HepG2 (cell line): ENCODE measurements at regions not wholly inside any gene's neighbourhood (a gene's known extent, or its start where the extent isn't known, plus 50 kb on each side); places are given as distances from the start of the nearest gene placed in this dataset.

ENCODE experiments used
- ATAC-seq: fragments of 200-7000 bp; cut with Tn5 transposase; 3 replicates; pipeline ENCODE4 v1.9.1; 2020; ENCODE audit warnings: mild to moderate bottlenecking, moderate library complexity
- BruUV-seq: library from RNA; stranded (reverse); fragments of 400-500 nt; replicated peaks from 2 replicates; lab custom pipeline; 2021; lab: Mats Ljungman, UMichigan
- CTCF ChIA-PET: fragments of 300-600 bp; formaldehyde crosslinking; extraction: SDS; loops from one replicate; lab custom pipeline; 2021; ENCODE audit warnings: low total read pairs, inconsistent platforms, low intra/inter-chr PET ratio; lab: Yijun Ruan, JAX
- POLR2A ChIA-PET: fragments of 350-600 bp; sonication (Branson Sonifier 250); formaldehyde crosslinking; loops from one replicate; lab custom pipeline; 2020; ENCODE audit warnings: antibody characterized with exemption, inconsistent platforms; lab: Yijun Ruan, JAX
- DNase-seq: peaks from one replicate; pipeline ENCODE4 v3.0.0-alpha.2; 2015; ENCODE audit warnings: low spot score
- FAIRE-seq: peaks from 3 replicates; lab custom pipeline; 2011; peaks lifted over from hg19 to GRCh38; lab: Jason Lieb, UNC
- H2AFZ ChIP-seq: one replicate; pipeline ENCODE4 v1.6.1; 2011; ENCODE audit warnings: low read length, inconsistent platforms
- H3K27ac ChIP-seq: fragments of 300-600 bp; 3 replicates; pipeline ENCODE4 v1.8.0; 2011; ENCODE audit warnings: mixed run types, mild to moderate bottlenecking, mixed read lengths, low read length, inconsistent platforms; ENCODE audit not compliant: insufficient read depth; ENCODE audit errors: extremely low read length
- H3K27me3 ChIP-seq, 2 experiments: fragments of 200-600 bp in 1 of 2; 2 replicates in 1 of 2; 3 replicates in 1 of 2; pipeline versions ENCODE4 v1.6.0 to v1.8.0; 2011; ENCODE audit warnings: low read length in 2 of 2, mild to moderate bottlenecking in 2 of 2, moderate library complexity in 2 of 2, inconsistent platforms in 1 of 2; ENCODE audit not compliant: insufficient read depth in 2 of 2, control insufficient read depth in 1 of 2
- H3K36me3 ChIP-seq, 2 experiments: fragments of 200-600 bp in 1 of 2; replicated peaks in 1 of 2; 2 replicates in 1 of 2; 3 replicates in 1 of 2; pipeline versions ENCODE4 v1.5.1 to v1.8.0; 2011; ENCODE audit warnings: low read length in 2 of 2, inconsistent platforms in 1 of 2; ENCODE audit not compliant: insufficient read depth in 2 of 2, control insufficient read depth in 1 of 2
- H3K4me1 ChIP-seq: 2 replicates; pipeline ENCODE4 v1.5.1; 2012; ENCODE audit warnings: low read length, inconsistent platforms; ENCODE audit not compliant: insufficient read depth
- H3K4me2 ChIP-seq: 2 replicates; pipeline ENCODE4 v1.6.0; 2011; ENCODE audit warnings: low read depth, low read length, inconsistent platforms
- H3K4me3 ChIP-seq, 3 experiments: fragments of 200-600 bp in 1 of 3; sonication (generic), shearing (Covaris generic) in 1 of 3; replicated peaks in 1 of 3; 2 replicates each; pipeline ENCODE4 v1.5.1; 2011 to 2016; ENCODE audit warnings: low read length in 3 of 3, inconsistent platforms in 2 of 3, low read depth in 2 of 3, mild to moderate bottlenecking in 2 of 3, control low read depth in 1 of 3, mixed read lengths in 1 of 3; ENCODE audit not compliant: insufficient read depth in 1 of 3
- H3K79me2 ChIP-seq: one replicate; pipeline ENCODE4 v1.6.1; 2011; ENCODE audit warnings: low read length, inconsistent platforms; ENCODE audit not compliant: insufficient read depth
- H3K9ac ChIP-seq: 2 replicates; pipeline ENCODE4 v1.6.0; 2011; ENCODE audit warnings: mild to moderate bottlenecking, low read depth, low read length, inconsistent platforms; ENCODE audit not compliant: insufficient read depth
- H3K9me3 ChIP-seq: 2 replicates; pipeline ENCODE4 v1.5.1; 2012; ENCODE audit warnings: mild to moderate bottlenecking, low read length
- H4K20me1 ChIP-seq: 2 replicates; pipeline ENCODE4 v1.6.0; 2011; ENCODE audit warnings: inconsistent platforms, mild to moderate bottlenecking, low read length, moderate library complexity; ENCODE audit not compliant: insufficient read depth
- CBX2 ChIP-seq, 2 experiments: fragments of 200-600 bp in 1 of 2; sonication (generic); formaldehyde crosslinking in 1 of 2; IDR thresholded peaks; 2 replicates each; pipeline versions ENCODE4 v1.7.0 to v1.8.1; 2018 to 2022; ENCODE audit warnings: low read depth in 2 of 2, low read length in 1 of 2, mild to moderate bottlenecking in 1 of 2, missing genetic modification reagents in 1 of 2
- CEBPB ChIP-seq: IDR thresholded peaks from 2 replicates; pipeline ENCODE4 v1.6.1; 2011; ENCODE audit warnings: low read depth, low read length, improper control_type of control experiment, borderline replicate concordance
- CEBPG ChIP-seq: IDR thresholded peaks from 2 replicates; pipeline ENCODE4 v1.6.1; 2016
- CREB1 ChIP-seq, 2 experiments: fragments of 450-650 bp in 1 of 2; IDR thresholded peaks; 2 replicates each; pipeline ENCODE4 v1.6.1; 2016 to 2017; ENCODE audit warnings: control low read depth in 1 of 2, mild to moderate bottlenecking in 1 of 2, missing compliant biosample characterization in 1 of 2, missing genetic modification characterization in 1 of 2
- GZF1 ChIP-seq: sonication (generic); formaldehyde crosslinking; IDR thresholded peaks from 2 replicates; pipeline ENCODE4 v1.5.1; 2020; ENCODE audit warnings: mild to moderate bottlenecking, missing genetic modification reagents
- MTF1 ChIP-seq: sonication (generic); formaldehyde crosslinking; IDR thresholded peaks from 2 replicates; pipeline ENCODE4 v1.5.0; 2020; ENCODE audit warnings: missing genetic modification reagents
- RAD21 ChIP-seq: fragments of 450-650 bp; formaldehyde crosslinking; IDR thresholded peaks from 2 replicates; pipeline ENCODE4 v1.5.0; 2020; ENCODE audit warnings: mild to moderate bottlenecking
- RORA ChIP-seq: sonication (generic); formaldehyde crosslinking; IDR thresholded peaks from 2 replicates; pipeline ENCODE4 v1.5.0; 2020; ENCODE audit warnings: mild to moderate bottlenecking, missing genetic modification reagents, moderate library complexity
- SIX1 ChIP-seq: sonication (generic); formaldehyde crosslinking; IDR thresholded peaks from 2 replicates; pipeline ENCODE4 v1.4.0; 2020; ENCODE audit warnings: missing genetic modification reagents, borderline replicate concordance
- TAF15 ChIP-seq: fragments of 200-400 bp; formaldehyde crosslinking; IDR thresholded peaks from one replicate; pipeline ENCODE4 v1.6.1; 2018; ENCODE audit warnings: mild to moderate bottlenecking, low read depth, low read length; ENCODE audit not compliant: poor library complexity, severe bottlenecking
- ZNF160 ChIP-seq: sonication (generic); formaldehyde crosslinking; IDR thresholded peaks from 2 replicates; pipeline ENCODE4 v1.8.0; 2022; ENCODE audit warnings: mild to moderate bottlenecking, inconsistent platforms, missing genetic modification reagents
- ZUFSP ChIP-seq: sonication (generic); formaldehyde crosslinking; IDR thresholded peaks from 2 replicates; pipeline ENCODE4 v1.9.0; 2021; ENCODE audit warnings: missing genetic modification reagents, mild to moderate bottlenecking, borderline replicate concordance
- WGBS: methylation state at CpG from one replicate; pipeline ENCODE4 v1.1.6; 2017; ENCODE audit warnings: low lambda C conversion rate; 5-methylcytosine and 5-hydroxymethylcytosine counted together
- in situ Hi-C: cut with HindIII; loops from 2 replicates; pipeline ENCODE4 v1.10.0; 2017; ENCODE audit warnings: low pct_unique_long_range_greater_than_20kb; ENCODE audit not compliant: extremely low pct_ligation_motif_present
- intact Hi-C: fragments of 100-400 bp; cut with micrococcal nuclease; formaldehyde crosslinking; loops from one replicate; pipeline ENCODE4 v1.10.0; 2022; ENCODE audit not compliant: unreplicated experiment
- TF ChIP-seq, protein P1 (sequence below): sonication (generic); formaldehyde crosslinking; IDR thresholded peaks from 2 replicates; pipeline ENCODE4 v1.9.0; 2021; ENCODE audit warnings: missing genetic modification reagents, borderline replicate concordance

DNA sequence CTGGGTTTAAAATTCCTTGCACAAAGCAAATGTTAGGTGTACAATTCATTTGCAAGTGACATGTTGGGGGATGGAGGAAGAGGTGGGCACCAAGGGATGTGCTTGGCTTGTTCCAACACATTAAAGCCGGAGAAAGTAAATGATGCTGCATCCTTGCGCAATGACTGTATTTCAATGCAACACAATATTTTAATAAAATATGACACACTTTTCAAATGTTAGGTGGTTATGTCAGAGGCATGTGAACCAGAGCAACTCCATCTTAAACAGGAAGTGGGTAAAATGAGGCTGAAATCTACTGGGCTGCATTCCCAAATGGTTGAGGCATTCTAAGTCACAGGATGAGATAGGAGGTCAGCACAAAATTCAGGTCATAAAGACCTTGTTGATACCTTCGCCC lies 53.6 kb upstream of the ARHGAP5 start:
- POLR2A ChIA-PET = no interaction called here
- CTCF ChIA-PET = no interaction called here
- TF ChIP-seq GZF1 (CRISPR knock-in tag) = no peak
- TF ChIP-seq CEBPG = 0 out of 2 replicates have a peak, but pooled peaks have one; percentile 18
- TF ChIP-seq CEBPB = peak; percentile 88
- TF ChIP-seq TAF15 = no peak

DNA sequence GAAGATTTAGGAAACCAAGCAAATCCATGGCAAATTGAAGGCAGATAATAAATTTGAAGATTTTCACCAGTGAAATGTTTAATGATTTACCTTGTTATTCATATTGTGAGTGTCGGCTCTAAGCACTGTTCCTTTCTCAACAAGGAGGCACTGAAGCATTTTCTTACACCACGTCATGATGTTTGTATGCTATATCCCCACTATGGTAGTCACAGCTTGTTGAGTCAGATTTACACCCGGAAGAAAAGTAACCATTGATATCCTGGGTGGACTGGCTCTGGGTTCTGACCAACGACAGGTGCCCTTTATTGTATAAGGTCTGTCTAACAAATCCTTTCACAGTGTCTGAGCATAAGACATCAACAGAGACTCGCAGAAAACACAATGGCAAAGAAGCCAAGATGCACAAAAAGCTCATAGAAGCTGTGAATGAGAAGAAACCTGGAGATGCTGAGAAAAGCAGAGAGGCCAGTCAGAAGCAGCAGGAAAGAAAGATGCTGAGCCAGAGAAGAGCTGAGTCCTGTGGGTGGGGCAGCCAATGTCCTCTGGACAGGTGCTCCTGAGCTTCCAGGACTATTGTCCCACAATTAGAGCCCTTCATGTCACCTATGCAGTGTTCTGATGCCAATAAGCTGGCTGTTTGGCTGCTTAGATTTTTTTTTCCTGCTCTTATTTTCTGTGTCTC lies 49.7 kb upstream of the ARHGAP5 start:
- FAIRE-seq (peak; percentile 15), ATAC-seq (peak; percentile 28; the same call in 2 of the 3 replicates), DNase-seq (peak; percentile 56)
- Histone ChIP-seq H3K36me3 (no peaks in the 10 kb centered on the region), H3K4me2 (no peak overlapping the region), H2AFZ (no peak overlapping the region), H3K27ac (no peak overlapping the region), H3K79me2 (no peaks in the 10 kb centered on the region), H3K27me3 (no peaks in the 10 kb centered on the region; a peak in 1 of 5 replicates), H4K20me1 (no peaks in the 10 kb centered on the region), H3K9ac (no peak overlapping the region), H3K9me3 (no peaks in the 10 kb centered on the region), H3K4me3 (no peak overlapping the region), H3K4me1 (no peaks in the 10 kb centered on the region)
- 5% methylated on average over 5 of the region's 5 CpGs for WGBS
- POLR2A ChIA-PET = interaction anchor here (1.0 kb wide), 1 partner anchor 17 kb away, joined by 3 read pairs; no protein-coding TSS in a partner anchor
- CTCF ChIA-PET = no interaction called here
- in situ Hi-C loops = no loop called here
- no TSS peak for BruUV-seq
- intact Hi-C loops = no loop called here
- TF ChIP-seq SIX1 (CRISPR knock-in tag) (no peak), MTF1 (CRISPR knock-in tag) (no peak), RORA (CRISPR knock-in tag) (no peak), CREB1 (IDR thresholded peaks at IDR 0.05) (peak; percentile 61; the same call in 1 of the 2 replicates), CREB1 (CRISPR knock-in tag; IDR thresholded peaks at IDR 0.05) (no peak), ZUFSP (0 out of 2 replicates have a peak, but pooled peaks have one; percentile 68), ZNF160 (CRISPR knock-in tag) (no peak), CBX2 (IDR thresholded peaks at IDR 0.05; ENCODE audit: low read depth, low read length) (no peak), CBX2 (CRISPR knock-in tag; IDR thresholded peaks at IDR 0.05; ENCODE audit: low read depth) (no peak), RAD21 (no peak)
- TF ChIP-seq, protein P1, sequence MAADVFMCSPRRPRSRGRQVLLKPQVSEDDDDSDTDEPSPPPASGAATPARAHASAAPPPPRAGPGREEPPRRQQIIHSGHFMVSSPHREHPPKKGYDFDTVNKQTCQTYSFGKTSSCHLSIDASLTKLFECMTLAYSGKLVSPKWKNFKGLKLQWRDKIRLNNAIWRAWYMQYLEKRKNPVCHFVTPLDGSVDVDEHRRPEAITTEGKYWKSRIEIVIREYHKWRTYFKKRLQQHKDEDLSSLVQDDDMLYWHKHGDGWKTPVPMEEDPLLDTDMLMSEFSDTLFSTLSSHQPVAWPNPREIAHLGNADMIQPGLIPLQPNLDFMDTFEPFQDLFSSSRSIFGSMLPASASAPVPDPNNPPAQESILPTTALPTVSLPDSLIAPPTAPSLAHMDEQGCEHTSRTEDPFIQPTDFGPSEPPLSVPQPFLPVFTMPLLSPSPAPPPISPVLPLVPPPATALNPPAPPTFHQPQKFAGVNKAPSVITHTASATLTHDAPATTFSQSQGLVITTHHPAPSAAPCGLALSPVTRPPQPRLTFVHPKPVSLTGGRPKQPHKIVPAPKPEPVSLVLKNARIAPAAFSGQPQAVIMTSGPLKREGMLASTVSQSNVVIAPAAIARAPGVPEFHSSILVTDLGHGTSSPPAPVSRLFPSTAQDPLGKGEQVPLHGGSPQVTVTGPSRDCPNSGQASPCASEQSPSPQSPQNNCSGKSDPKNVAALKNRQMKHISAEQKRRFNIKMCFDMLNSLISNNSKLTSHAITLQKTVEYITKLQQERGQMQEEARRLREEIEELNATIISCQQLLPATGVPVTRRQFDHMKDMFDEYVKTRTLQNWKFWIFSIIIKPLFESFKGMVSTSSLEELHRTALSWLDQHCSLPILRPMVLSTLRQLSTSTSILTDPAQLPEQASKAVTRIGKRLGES (CRISPR knock-in tag) = no peak

More for the DNA sequence above, 53.6 kb upstream of the ARHGAP5 start:
- Histone ChIP-seq H3K9ac (no peak overlapping the region), H3K36me3 (no peaks in the 10 kb centered on the region), H3K27ac (no peak overlapping the region), H3K79me2 (no peaks in the 10 kb centered on the region), H3K4me1 (no peaks in the 10 kb centered on the region), H2AFZ (no peak overlapping the region), H3K4me2 (no peak overlapping the region), H4K20me1 (no peaks in the 10 kb centered on the region), H3K4me3 (no peak overlapping the region), H3K9me3 (0 out of 2 replicates have a peak, but pooled peaks cover 11% of the 10 kb centered on the region), H3K27me3 (0 out of 5 replicates have a peak, but pooled peaks cover 0 to 4% of the 10 kb centered on the region in 2 experiments)
- ATAC-seq = no peak
- no TSS peak for BruUV-seq
- in situ Hi-C loops (no loop called here), intact Hi-C loops (no loop called here)
- DNase-seq = no peak
- 55% methylated on average over 3 of the region's 3 CpGs for WGBS
- FAIRE-seq = no peak
